Left lung (tissue), 4 donors: ENCODE measurements at regions not wholly inside any gene's neighbourhood (a gene's known extent, or its start where the extent isn't known, plus 50 kb on each side); places are given as distances from the start of the nearest gene placed in this dataset.
A peak's percentile ranks its signal among the peaks of the same experiment; 100 is the strongest.

Source experiments
- ATAC-seq: fragments of 200-7000 bp; cut with Tn5 transposase; one replicate; pipeline ENCODE4 v1.9.1; 2020; ENCODE audit warnings: moderate library complexity
- DNase-seq, 4 donors: peaks; one replicate each; pipeline ENCODE4 v3.0.0-alpha.2; 2013 to 2020
- H3K27ac ChIP-seq, 2 donors: fragments of 200-600 bp; sonication (generic) in 1 of 2; one replicate each; pipeline versions ENCODE4 v1.5.0 to v1.8.0; 2020 to 2021
- H3K27me3 ChIP-seq, 2 donors: fragments of 200-600 bp; sonication (generic) in 1 of 2; one replicate each; pipeline versions ENCODE4 v1.5.0 to v1.8.0; 2020 to 2021
- H3K36me3 ChIP-seq, 2 donors: fragments of 200-600 bp; sonication (generic) in 1 of 2; one replicate each; pipeline versions ENCODE4 v1.5.0 to v1.8.0; 2020 to 2021
- H3K4me1 ChIP-seq, 2 donors: fragments of 200-600 bp; one replicate each; pipeline ENCODE4 v1.8.0; 2021
- H3K4me3 ChIP-seq, 2 donors: fragments of 200-600 bp; sonication (generic) in 1 of 2; one replicate each; pipeline versions ENCODE4 v1.5.0 to v1.8.0; 2020 to 2021; ENCODE audit warnings: mild to moderate bottlenecking in 1 of 2
- H3K9me3 ChIP-seq, 2 donors: fragments of 200-600 bp; sonication (generic) in 1 of 2; one replicate each; pipeline versions ENCODE4 v1.5.0 to v1.8.0; 2020 to 2021
- intact Hi-C, 2 donors: fragments of 100-400 bp; cut with DNase I; formaldehyde crosslinking; loops; one replicate each; pipeline versions ENCODE4 v1.11.2 to v1.14.2; 2022
- TF ChIP-seq, protein P1 (sequence below), 2 donors: fragments of 200-600 bp; sonication (generic) in 1 of 2; IDR thresholded peaks; one replicate each; pipeline versions ENCODE4 v1.5.0 to v1.8.0; 2021; ENCODE audit warnings: antibody characterized with exemption in 2 of 2
- donor health status: DM: no; HTN: yes; CAD: no.
- donor health status: DM: no; HTN: no; CAD: no.

DNA sequence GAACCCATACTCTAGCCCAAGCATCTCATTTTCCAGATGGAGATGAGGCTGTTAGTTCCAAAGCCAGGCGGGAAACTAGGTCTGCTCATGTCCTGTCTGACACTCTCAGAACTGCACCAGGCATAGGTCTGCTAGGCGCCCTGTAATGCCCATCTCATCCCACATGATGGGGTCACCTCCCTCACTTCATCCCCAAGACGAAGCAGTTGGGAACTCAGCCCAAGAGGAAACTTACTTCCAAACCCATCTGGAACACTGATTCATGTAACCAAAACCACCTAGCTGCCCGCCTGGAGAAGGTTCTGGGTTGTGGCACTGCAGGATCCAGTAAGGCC is 84.0 kb upstream of the PRNP start:
- Histone ChIP-seq H3K27ac (no peak overlapping the region), H3K4me1 (no peaks in the 10 kb centered on the region), H3K36me3 (no peaks in the 10 kb centered on the region), H3K9me3 (no peaks in the 10 kb centered on the region), H3K4me3 (no peak overlapping the region), H3K27me3 (peaks cover 3 to 49% of the 10 kb centered on the region in 2 donors)
- ATAC-seq (no peak), DNase-seq (no peak)
- TF ChIP-seq, protein P1, sequence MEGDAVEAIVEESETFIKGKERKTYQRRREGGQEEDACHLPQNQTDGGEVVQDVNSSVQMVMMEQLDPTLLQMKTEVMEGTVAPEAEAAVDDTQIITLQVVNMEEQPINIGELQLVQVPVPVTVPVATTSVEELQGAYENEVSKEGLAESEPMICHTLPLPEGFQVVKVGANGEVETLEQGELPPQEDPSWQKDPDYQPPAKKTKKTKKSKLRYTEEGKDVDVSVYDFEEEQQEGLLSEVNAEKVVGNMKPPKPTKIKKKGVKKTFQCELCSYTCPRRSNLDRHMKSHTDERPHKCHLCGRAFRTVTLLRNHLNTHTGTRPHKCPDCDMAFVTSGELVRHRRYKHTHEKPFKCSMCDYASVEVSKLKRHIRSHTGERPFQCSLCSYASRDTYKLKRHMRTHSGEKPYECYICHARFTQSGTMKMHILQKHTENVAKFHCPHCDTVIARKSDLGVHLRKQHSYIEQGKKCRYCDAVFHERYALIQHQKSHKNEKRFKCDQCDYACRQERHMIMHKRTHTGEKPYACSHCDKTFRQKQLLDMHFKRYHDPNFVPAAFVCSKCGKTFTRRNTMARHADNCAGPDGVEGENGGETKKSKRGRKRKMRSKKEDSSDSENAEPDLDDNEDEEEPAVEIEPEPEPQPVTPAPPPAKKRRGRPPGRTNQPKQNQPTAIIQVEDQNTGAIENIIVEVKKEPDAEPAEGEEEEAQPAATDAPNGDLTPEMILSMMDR (IDR thresholded peaks at IDR 0.05) = no peak
- intact Hi-C loops = loop anchor here in 1 of 2 donors (10.0 kb wide), 1 partner anchor 113 kb away; no protein-coding TSS in a partner anchor

DNA sequence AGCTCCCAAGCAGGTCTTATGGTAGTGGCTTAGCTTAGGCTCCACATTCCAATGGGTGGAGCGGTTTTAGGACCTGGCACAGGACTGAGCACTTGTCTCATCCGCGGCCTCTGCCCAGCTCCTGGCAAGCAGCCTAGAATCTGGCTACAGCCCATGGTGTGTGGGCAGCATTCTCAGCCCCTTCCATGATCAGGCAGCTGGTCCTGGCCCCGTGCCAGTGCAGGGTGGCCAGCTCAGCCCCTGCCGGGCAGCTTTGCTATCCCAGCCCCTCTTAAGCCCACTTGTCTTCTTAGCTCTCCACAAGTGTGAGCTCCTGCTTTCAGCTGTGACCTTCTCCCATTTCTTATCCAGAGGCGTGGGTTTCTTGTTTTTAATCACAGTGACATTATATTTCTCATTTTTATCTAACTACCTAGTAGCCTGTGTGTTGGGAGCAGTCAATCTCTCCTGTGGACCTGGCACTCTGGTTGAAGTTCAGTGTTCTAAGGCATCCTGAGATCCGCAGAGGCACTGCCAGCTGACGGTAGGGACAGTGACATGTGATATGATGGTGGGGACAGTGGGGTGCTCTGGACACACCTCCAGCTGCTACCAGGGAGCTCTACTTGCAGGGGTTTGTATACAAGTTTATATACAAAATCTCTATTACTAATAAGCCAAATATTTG is 84.5 kb upstream of the PRNP start:
- Histone ChIP-seq H3K27ac (no peak overlapping the region), H3K4me3 (no peak overlapping the region), H3K4me1 (no peaks in the 10 kb centered on the region), H3K27me3 (peaks cover 3 to 49% of the 10 kb centered on the region in 2 donors), H3K9me3 (no peaks in the 10 kb centered on the region), H3K36me3 (no peaks in the 10 kb centered on the region)
- DNase-seq (peak in 1 of 4 donors; percentile 16), ATAC-seq (peak; percentile 62)
- TF ChIP-seq, protein P1 (IDR thresholded peaks at IDR 0.05) = no peak
- intact Hi-C loops = loop anchor here in 1 of 2 donors (10.0 kb wide), 1 partner anchor 113 kb away; no protein-coding TSS in a partner anchor

DNA sequence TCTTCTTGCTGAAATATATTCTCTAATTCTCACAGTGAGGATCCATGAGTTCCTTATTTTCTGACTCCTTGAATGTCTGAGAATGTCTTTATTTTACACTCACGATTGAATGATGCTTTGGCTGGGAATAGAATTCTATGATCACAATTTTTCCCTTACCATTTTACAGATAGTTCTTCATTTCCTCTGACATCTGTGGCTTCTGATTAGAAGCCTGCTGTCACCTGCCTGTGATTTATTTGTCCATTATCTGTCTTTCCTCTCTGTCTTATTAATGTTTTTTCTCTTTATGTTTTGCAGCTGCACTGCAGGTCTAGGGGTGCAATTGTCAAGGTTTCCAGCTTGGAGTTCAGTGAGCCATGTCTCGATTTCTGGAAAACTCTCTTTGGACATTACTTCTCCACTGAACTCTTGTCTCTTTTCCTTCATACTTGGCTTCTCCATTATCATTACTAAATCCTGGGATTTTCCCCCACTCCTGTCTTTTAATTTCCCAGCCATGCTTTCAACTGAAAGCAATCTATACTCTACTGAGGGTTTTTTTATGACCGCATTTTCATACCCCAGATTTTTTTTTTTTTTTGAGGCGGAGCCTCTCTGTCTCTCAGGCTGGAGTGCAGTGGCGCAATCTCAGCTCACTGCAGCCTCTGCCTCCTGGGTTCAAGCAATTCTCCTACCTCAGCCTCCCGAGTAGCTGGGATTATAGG is 85.8 kb upstream of the PRNP start:
- Histone ChIP-seq H3K4me1 (no peaks in the 10 kb centered on the region), H3K9me3 (no peaks in the 10 kb centered on the region), H3K27me3 (peaks cover 3 to 37% of the 10 kb centered on the region in 2 donors), H3K27ac (no peak overlapping the region), H3K4me3 (no peak overlapping the region), H3K36me3 (no peaks in the 10 kb centered on the region)
- ATAC-seq (no peak), DNase-seq (no peak)
- intact Hi-C loops = loop anchor here in 1 of 2 donors (10.0 kb wide), 1 partner anchor 114 kb away; no protein-coding TSS in a partner anchor
- TF ChIP-seq, protein P1 (IDR thresholded peaks at IDR 0.05) = no peak

DNA sequence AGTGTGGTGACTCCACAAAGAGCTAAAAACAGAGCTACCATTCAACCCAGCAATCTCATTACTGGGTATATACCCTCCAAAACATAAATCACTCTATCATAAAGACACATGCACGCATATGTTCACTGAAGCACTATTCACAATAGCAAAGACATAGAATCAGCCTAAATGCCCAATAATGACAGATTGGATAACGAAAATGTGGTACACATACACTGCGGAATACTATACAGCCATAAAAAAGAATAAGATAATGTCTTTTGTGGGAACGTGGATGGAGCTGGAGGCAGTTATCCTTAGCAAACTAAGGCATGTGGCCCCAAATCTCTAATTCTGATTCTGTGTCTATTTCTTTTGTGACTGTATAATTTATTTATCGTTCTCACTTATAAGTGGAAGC is 89.0 kb upstream of the PRNP start:
- no peak overlapping the region for H3K27ac ChIP-seq

GRCh38 chr20:4593149-4593525 is 93.1 kb upstream of the PRNP start:
- Histone ChIP-seq H3K27ac (no peak overlapping the region), H3K36me3 (no peaks in the 10 kb centered on the region), H3K9me3 (no peaks in the 10 kb centered on the region), H3K4me3 (no peak overlapping the region), H3K4me1 (peaks cover 10 to 13% of the 10 kb centered on the region in 2 donors), H3K27me3 (peaks cover 0 to 15% of the 10 kb centered on the region in 2 donors)
- no peak for ATAC-seq
- DNase-seq = no peak
- intact Hi-C loops = no loop called here
- TF ChIP-seq, protein P1 (IDR thresholded peaks at IDR 0.05) = no peak

More for the DNA sequence above, 89.0 kb upstream of the PRNP start:
- Histone ChIP-seq H3K36me3 (no peaks in the 10 kb centered on the region), H3K4me3 (no peak overlapping the region), H3K9me3 (no peaks in the 10 kb centered on the region), H3K27me3 (peaks cover 0 to 26% of the 10 kb centered on the region in 2 donors), H3K4me1 (peaks cover 10% of the 10 kb centered on the region in 2 donors)
- ATAC-seq = no peak
- DNase-seq = no peak
- intact Hi-C loops = no loop called here
- TF ChIP-seq, protein P1 (IDR thresholded peaks at IDR 0.05) = no peak
